HG02852 (cell line): ENCODE measurements at regions not wholly inside any gene's neighbourhood (a gene's known extent, or its start where the extent isn't known, plus 50 kb on each side); places are given as distances from the start of the nearest gene placed in this dataset.
A peak's percentile ranks its signal among the peaks of the same experiment; 100 is the strongest.
"Not testable (repeated sequence)": the region's sequence is repeated elsewhere in the genome, so short reads cannot be mapped to it uniquely, and the experiment has no call there.

Experiments used
- ATAC-seq: cut with Tn5 transposase; IDR thresholded peaks from one replicate; pipeline ENCODE4 v1.9.1; 2021; ENCODE audit warnings: mild to moderate bottlenecking, moderate library complexity; ENCODE audit not compliant: unreplicated experiment

DNA sequence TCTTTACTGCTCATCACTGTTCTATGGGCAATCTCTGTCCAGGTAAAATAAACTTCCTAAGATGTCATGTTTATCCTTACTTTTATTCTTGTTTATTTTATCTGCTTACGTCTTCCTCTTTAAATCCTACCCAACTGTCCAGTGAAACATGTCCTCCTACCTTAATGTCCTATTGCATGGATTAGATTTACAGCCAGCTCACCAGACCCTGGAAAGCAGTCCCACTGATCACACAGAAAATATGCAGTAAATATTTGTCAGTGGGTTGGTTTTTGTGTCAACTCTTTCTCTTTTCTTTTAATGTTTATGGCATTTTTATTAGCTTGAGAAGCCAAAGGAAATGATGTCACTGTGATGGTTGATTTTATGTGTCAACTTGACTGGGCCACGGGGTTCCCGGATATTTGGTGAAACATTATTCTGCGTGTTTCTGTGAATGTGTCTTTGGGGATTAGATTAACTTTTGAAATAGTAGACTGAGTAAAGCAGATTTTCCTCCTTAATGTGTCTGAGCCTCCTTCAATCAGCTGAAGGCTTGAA lies 258.3 kb downstream of the SRGAP2C start:
- no peak for ATAC-seq

DNA sequence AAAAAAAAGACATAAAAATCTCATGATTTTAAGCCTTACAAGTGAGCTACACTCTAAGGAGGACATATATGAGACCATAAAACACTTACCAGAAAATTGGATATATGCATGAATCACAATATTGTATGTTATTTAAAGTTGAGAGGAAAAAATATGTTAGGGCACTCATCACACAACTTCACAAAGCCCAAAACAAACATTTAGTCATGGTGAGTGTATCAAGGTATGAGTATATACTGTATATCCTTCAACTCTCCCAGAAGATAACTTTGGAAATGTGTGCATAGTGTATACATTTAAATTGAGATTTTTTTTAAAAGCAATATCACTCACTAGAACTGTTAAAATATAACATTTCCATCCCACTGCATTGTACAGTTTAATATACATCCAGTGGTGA lies 259.3 kb downstream of the SRGAP2C start:
- no peak for ATAC-seq

DNA sequence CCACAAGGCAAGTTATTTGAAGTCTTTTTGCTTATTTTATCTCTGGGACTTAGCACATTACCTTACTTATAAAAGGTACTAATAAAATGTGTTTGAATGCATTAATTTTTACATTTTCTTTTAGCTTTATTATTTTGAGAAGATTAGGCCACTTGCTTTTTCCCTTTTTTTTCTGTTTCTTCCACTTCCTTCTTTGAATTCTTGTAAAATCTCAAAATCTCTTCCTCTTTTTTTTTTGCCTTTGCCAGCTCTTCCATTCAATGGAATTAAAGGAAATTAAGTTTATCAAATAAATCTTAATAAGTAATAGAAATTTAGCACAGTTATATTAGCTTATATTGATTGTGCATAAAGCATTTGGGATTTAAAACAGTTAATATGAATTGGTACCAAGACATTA lies 260.9 kb downstream of the SRGAP2C start:
- no peak for ATAC-seq

DNA sequence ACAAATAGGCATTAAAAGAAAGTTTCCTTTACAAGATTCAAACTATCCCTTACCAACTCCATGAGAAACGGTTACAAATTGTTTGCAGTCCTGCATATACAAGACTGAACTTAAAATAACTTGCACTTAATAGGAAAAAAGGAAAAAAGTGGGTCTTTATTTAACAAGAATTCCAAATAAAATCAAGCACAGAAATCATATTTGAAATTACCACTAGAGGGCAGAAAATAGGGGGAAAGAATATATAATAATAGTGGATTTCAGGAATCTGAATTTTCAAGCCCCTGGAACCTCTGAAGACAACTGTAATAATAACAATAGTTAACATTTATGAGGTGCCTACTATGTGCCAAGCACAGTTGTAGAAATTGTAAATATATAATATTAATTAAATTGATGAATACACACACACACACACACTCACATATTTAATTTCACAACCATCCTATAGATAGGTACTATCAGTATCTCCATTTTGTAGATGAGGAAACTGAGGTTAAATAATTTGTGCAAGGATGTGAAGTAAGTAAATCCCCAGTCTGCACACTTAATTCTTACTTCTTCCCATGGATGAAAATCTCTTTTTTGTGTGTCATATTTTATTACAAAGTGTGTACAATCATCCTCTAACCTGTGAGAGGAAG lies 262.6 kb downstream of the SRGAP2C start:
- ATAC-seq = not testable (repeated sequence)

DNA sequence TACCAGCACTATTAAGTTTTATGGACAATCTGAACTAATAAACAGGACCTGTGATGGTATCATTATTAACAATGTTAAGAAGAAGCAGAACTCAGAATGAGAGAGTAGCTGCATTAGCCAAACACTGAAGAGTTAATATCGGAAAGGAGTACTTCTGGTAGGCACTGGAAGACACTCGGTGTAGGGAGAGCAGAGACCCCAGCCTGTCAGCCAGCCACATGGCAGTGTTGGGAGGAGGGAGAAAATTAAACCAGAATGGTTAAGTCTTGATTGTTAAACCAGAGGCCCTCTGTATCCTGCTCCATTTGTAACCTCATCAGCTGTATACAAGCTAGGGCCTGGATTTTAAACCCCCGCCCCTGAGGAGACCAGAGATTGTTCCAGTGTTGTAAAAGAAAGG lies 263.3 kb downstream of the SRGAP2C start:
- ATAC-seq = not testable (repeated sequence)

DNA sequence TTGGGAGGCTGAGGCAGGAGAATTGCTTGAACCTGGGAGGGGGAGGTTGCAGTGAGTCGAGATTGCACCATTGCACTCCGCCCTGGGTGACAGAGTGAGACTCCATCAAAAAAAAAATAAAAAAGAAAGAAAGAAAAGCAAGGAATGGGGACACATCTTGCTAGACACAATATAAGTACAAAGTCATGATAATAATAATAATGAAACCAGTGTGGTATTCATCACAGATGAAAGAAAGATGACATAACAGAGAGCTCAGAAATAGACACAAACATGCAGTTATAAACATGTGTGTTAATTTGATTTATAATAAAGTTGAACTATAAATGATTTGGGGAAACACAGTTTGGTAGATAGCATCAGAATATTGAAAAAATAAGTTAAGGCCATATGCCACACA lies 264.1 kb downstream of the SRGAP2C start:
- ATAC-seq = no peak

DNA sequence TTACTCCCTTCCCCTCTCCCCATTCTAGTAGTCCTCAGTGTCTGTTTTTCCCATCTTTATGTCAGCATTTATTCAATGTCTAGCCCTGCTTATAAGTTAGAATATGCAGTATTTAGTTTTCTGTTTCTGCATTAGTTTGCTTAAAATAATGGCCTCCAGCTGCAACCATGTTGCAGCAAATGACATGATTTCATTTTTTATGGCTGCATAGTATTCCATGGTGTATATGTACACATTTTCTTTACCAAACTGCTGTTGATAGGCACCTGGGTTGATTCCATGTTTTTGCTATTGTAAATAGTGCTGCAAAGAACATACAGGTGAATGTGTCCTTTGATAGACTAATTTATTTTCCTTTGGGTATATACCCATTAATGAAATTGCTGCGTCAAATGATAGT lies 267.7 kb downstream of the SRGAP2C start:
- no peak for ATAC-seq

DNA sequence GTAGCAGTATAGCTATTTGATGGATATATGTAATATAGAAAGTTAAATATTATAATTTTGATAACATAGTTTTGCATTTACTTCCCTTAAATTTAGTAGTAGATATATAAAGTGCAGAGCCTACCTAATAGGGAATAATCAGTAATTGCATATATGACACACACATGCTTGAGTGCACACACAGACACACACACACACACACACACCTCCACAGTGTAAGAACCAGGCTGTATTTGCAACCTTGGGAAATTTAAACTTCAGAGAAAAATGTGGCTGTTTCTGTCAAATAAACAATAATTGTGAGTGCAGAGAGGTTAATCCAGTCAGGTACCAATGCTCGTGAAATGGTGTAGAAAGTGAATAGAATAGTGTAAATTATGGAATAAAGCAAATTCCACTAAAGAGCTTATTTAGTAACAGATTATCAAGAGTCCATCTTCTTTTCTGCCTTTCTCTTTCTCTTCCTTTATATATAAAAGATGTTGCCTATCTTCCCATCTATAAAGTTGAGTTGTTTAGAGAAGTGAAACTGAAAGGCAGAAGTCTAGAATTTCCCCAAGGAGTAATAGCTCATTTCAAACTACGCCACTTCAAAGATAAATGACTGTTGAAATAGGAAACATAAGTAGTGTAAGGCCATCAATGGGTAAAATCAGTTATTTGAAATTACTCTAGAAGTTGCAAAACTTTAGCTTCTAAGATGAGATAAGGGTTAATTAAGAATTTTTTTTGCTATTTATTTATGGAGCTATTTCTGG lies 273.7 kb downstream of the SRGAP2C start:
- ATAC-seq = peak; percentile 100

DNA sequence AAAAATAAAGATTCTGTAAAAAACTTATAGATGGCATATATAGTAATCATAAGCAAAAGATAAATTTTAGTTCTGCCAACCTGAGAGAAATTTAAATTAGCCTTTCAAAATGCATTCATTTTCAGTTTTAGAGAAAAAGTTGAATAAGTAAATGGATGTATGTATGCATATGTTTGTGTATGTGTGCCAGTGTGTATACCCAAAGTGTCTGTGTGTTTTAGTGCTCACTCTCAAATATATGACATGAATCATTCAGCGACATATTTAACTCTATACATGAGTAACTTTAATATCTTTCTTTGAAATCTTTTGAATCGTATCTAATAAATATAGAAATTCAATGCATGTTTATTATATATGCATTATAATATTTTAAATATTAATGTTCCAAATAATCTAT lies 274.5 kb downstream of the SRGAP2C start:
- ATAC-seq = no peak

DNA sequence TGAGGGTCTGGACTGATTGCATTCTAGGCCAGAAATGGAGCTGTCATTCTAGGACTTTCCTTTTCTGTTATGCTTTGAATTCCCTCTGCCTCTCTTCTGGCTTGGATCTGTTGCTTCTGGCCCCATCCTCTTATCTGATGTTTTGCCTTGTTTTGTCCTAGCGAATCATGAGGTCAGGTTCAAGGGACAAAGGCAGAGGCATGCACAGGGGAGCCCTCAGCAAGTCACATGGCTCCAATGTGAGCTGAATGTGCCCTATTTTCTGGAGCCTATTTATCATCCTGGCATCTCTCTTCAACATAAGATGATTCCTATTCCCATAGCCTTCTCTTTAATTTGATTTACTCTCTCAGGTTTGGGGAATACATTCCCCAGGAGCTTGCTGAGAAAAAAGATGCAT lies 284.6 kb downstream of the SRGAP2C start:
- not testable (repeated sequence) for ATAC-seq

DNA sequence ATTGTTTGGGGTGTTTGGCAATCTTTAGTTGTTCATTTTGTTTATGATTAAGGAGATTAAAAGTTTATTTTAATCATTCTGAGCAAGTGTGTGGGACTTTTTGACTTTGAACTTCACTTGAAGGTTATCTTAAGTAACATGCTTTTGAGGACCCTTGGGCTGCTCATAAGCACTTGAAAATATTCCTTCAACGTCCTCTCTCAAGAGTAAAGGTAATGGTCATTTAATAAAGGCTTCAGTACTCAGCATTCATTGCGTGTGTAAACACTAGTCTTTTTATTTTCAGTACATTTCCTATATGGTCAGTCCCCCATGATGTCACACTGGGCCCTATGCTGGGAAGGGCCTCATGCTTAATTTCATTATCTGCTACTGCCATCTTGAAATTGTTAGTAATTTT lies 285.6 kb downstream of the SRGAP2C start:
- ATAC-seq = not testable (repeated sequence)

DNA sequence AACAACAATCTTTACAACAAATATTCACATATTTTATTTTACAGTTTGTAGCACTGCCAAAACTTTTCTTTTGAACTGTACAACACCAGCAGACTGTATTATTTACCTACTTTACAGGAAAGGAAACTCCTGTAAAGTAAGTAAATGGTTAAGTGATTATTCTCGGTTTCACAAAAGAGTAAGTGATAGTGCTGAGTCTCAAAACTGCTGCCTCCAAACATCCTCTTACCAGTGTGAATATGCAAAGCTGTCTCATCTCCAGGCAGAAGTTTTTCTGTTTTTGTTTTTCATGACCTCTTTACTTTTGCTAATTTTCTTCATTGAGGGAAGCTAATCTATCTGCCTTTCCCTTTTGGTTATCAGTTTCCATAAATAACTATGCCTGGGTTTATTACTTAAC lies 286.7 kb downstream of the SRGAP2C start:
- ATAC-seq = peak; percentile 74

DNA sequence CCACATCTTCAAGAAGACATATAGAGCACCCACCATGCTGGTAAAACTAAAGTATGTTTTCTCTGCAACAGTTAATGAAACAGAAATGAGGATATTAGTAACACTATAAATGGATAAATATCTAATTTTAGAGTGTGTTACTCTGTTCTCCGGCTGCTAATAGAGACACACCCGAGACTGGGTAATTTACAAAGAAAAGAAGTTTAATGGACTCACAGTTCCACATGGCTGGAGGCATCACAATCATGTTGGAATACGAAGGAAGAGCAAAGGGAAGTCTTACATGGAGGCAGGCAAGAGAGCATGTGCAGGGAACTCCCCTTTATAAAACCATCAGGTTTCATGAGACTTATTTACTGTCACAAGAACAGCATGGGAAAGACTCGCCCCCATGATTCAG lies 287.2 kb downstream of the SRGAP2C start:
- no peak for ATAC-seq

DNA sequence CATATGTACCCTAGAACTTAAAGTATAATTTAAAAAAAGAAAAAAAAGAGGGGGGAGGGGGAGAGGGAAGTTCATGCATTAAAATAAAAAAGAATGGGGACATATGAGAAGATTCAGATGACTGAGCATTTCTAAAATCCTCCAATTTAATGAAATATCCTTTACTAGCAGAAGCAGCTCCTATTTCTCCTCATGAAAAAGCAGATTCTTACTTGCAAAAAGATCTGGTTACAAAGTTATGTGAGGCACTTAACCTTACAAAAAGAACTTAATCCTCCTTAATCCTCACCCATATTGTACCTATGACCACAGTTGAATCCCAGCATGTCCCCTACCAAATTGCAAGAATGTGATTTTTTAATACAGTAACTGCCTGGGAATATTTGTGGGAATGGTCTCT lies 298.5 kb downstream of the SRGAP2C start:
- ATAC-seq = no peak

DNA sequence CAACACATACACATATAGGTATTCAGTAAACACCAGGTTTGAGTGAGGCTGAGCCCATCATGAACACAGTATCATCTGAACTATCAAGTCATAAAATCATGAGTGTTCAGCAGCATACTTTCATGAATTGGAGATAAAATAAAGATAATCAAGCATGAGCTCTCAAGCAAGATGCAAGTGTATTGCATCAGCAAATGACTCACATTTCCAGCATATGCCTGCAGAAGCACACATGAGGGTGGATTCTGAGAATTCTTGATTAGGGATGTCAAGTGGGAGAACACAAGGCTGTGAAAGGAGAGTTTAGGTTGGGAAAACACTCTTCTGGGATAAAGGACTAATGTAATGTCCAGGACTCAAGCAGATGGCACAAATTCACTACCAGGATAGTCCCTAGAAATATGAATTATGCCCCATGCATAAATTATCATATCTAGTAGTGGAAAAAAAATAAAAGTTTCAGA lies 299.2 kb downstream of the SRGAP2C start:
- no peak for ATAC-seq

DNA sequence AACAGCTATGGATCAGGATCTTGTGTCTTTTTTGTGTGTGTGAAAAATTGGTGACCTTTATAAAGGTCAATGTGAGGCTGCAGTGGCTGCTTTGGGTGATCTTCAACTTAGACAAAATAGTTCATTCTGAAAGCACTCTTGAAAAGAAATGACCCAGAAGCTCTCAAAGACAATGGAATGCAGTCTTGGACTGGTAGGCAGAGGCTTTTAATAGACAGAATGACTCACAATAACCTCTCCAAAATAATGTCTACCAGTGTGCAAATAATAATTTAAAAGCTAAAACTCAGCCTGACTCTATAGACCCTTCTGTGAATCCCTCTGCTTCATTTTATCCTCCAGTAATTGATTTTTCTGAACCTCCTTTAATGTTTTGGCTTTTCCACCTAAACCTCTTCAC lies 310.0 kb downstream of the SRGAP2C start:
- ATAC-seq = not testable (repeated sequence)

DNA sequence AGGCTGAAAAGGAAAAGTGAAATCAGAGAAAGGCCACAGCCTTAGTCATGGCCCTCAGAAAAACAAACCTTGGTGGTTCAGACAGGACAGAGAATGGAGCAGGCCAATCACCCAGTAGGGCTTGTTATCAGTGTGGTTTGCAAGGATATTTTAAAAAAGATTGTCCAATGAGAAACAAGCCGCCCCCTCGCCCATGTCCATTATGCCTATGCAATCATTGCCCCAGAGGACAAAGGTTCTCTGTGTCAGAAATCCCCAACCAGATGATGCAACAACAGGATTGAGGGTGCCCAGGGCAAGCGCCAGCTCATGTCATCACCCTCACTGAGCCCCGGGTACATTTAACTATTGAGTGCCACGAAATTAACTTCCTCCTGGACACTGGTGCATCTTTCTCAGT lies 326.7 kb downstream of the SRGAP2C start:
- ATAC-seq = not testable (repeated sequence)

DNA sequence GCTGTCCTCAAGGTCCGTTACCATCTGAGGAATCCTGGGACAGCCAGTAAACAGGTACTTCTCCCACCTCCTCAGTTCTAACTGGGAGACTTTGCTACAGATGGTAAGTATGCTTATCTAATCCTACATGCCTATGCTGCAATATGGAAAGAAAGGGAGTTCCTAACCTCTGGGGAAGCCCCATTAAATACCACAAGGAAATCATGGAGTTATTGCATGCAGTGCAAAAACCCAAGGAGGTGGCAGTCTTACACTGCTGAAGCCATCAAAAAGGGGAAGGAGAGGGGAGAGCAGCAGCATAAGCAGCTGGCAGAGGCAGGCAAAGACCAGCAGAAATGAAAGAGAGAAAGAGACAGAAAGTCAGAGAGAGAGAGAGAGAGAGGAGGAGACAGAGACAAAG lies 327.1 kb downstream of the SRGAP2C start:
- not testable (repeated sequence) for ATAC-seq

DNA sequence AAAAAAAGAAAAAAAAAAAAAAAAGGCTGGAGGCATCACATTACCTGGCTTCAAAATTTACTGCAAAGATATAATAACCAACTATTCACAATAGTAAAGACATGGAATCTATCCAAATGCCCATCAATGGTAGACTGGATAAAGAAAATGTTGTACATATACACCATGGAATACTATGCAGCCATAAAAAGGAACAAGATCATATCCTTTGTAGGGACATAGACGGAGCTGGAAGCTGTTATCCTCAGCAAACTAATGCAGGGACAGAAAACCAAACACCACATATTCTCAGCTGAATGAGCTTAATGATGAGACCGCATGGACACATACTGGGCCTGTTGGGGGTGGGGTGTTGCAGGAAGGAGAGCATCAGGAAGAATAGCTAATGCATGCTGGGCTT lies 330.5 kb downstream of the SRGAP2C start:
- no peak for ATAC-seq

DNA sequence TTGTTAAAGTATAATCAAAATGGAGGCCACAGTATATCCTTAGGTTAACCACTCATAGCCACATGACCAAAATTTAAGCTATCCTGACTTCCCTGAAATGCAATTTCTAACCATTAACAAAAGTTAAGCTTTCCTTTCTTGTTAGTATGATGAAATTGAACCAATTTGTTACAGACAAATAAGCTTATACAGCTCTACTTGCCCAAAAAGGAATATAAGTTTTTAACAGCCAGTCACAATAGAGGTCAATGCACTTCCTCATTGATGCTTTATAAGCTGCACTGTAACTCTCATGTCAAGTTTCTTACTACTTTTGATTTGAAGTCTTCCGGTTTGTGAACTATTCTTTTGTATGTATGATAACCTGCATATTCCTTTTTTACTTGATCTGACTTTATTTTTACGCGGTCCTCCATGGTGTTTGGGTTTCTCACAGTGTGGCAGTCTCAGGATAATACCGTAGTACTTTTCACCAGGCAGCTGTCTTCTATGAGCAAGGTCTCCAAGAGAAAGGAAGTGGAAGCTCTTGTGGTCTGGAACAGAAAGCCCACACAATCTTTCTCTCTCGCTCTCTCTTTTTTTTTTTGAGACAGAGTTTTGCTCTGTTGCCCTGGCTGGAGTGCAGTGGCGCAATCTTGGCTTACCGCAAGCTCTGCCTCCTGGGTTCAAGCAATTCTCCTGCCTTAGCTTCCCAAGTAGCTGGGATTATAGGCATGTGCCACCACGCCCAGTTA lies 331.6 kb downstream of the SRGAP2C start:
- peak; percentile 88 for ATAC-seq

DNA sequence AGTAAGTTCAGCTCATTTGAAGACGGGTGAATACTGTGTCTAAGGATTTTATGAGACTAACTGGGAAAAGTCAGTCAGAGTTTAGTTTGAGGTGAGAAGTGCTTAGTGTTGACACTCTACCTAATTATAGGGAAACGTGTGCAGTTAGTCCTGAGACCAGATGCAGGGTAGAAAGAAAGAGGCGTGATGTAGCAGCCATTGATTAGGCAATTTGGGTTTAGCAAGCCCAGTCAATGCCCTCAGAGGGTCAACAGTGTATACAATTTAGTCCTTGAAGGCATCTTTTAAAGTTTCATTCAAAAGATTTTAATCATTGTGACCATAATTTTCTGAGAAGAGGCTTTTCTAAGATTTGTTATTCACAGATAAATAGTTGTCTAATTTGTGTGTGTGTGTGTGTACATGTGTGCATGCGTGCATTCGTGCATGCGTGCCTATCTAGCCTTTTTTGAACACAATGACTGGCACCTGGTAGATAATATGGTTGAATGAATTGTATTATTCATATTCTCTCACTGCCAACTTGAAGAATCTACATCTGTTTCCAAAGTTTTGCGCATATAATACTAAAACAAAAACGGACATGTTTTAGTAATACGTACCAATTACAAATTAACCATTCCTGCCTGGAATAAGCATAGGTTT lies 332.9 kb downstream of the SRGAP2C start:
- no peak for ATAC-seq
